ENCODE measurements at regions not wholly inside any gene's neighbourhood (a gene's known extent, or its start where the extent isn't known, plus 50 kb on each side); places are given as distances from the start of the nearest gene placed in this dataset.

DNA sequence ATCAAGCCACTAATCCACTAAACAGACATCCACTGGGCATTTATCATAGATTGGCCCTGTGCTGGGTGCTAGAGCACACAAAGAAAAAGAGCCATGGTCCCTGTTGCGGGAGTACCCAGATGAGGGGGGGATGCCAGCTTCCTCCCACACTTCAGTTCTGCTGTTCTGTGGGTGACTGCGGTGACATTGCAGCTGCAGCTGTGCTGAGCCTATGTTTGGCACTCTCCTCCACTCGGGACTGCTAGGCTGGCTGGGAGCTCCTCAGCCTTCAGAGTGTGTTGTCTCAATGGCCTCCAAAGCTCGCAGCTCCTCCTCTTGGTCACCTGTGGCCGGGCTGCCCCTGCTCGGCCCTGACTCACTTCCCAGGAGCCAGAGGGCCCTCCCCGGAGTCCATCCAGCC lies 173.2 kb downstream of the CLCN4 start:
- TF ChIP-seq POLR2A (IDR thresholded peaks at IDR 0.05; ENCODE audit: low read depth, low read length) (no peak), POLR2AphosphoS5 (IDR thresholded peaks at IDR 0.05; ENCODE audit: low read depth, low read length) (no peak), TAF1 (IDR thresholded peaks at IDR 0.05; ENCODE audit: borderline replicate concordance, low read depth, low read length) (no peak)

All from GM12892 (cell line).